Activated gamma-delta T cell treated with anti-CD3 and anti-CD28 coated beads, Interleukin-2, amount 50 U/mL, for 16 hours (primary cell): ENCODE measurements at regions not wholly inside any gene's neighbourhood (a gene's known extent, or its start where the extent isn't known, plus 50 kb on each side); places are given as distances from the start of the nearest gene placed in this dataset.

Experiments
- DNase-seq: peaks from one replicate; pipeline ENCODE4 v3.0.0-alpha.2; 2020; ENCODE audit warnings: low read depth

GRCh38 chr2:207236156-207236935 lies 70.6 kb upstream of the KLF7 start:
- no peak for DNase-seq

DNA sequence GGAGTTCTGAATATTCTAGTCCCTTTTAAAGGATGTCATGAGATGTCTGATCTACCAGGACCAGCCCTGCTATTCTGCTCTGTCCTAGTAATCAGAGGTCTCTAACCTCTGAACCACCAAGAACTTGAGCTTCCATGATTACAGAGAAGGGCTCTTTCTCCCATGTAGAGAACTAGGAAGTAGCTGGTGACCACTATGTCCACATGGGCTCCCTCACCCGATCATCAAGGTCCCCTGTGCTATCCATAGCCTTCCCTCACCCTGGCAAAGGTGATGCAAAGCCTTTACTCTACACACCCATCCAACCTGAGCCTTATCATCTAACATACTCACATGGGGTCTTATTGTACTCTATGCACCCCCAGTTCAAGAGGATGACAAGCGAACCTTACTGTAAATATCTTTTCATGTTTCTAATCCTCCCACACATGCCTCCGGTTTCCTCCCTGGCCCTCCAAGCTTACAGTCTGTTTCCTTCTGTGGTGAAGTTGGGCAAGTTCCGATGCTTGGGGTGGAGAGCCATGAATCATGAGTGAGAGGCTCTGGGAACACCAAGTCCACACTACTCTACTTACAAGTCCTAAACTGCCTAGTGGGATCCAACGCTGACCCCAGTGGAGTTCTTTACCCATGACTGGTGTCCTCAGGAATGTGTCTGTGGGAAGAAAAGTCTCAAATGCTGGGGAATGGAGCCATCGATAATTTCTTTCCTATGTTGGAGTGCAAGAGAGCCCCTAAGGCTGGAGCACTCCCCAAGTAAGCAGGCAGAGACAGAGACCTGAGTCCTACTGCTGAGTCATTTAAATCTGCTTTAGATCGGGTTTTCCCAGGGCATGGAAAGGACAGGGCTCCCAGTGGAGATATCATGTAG lies 73.3 kb upstream of the KLF7 start:
- DNase-seq: no peak

DNA sequence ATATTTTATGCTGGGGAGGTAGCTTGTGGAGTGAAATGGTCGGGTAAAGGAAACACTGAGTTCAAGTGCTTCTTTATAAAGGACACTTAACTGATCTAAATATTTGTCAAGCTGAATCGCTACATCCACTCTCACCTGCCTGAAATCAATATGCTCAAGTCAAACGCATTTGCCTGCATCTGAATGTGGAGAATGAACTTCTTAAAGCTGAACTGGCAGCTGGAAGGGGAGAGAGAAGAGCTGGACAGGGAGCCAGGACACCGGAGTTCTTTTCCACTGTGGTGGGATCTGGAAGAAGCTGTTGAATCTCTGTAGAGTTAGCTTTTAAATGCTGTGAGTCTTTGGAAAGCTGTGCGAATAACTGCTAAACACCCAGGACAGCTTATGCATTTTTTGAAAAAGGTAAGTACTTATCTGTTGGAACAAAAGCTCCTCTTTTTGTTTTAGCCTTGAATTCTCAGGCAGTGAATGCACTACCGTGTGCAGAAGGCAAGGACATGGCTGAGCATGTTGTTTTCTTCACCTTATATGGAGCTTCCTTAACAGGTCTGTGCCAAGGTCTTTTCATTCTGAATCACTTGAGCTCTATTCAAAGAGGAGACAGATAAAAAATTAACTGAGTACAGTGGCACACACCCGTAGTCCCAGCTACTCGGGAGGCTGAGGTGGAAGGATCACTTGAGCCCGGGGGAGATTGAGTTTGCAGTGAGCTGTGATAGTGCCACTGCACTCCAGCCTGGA lies 74.2 kb upstream of the KLF7 start:
- DNase-seq: no peak

DNA sequence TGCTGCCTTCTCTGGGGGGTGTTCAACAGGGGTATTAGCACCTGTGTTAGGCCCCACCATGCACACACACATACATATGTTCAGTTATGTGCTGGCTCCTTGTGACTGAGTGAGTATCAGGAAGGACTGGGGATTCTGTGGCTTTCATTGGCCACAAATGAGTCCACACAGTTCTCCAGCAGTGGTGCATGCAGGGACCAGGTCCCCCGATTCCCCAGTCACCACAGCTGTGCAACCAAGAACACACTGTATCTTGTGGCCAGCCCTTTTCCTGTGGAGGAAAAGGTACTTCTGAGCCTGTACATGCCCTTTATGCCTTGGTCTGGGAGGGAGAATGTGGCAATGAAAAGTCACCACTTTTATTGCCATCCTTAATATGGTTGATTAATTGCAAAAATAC lies 74.9 kb upstream of the KLF7 start:
- no peak for DNase-seq

GRCh38 chr2:207241198-207241597 lies 75.5 kb upstream of the KLF7 start:
- no peak for DNase-seq

DNA sequence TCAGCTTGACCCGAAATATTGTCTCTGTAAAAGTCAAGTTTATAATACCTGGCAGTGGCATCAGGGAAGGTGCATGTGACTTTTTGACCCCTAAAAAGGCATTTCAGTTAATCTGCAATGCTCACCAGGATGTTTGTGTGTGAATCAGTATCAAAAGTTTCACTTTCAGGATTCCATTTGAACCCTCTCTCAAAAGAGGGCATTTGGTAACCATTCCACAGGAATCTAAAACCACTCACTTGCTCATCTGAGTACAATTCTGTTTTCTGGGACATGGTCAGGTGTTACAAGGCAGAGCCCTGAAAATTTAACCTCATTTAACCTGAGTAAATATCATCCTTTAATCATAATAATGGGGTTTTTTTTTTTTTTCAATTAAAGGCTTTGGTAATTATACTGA lies 77.9 kb upstream of the KLF7 start:
- DNase-seq: no peak

DNA sequence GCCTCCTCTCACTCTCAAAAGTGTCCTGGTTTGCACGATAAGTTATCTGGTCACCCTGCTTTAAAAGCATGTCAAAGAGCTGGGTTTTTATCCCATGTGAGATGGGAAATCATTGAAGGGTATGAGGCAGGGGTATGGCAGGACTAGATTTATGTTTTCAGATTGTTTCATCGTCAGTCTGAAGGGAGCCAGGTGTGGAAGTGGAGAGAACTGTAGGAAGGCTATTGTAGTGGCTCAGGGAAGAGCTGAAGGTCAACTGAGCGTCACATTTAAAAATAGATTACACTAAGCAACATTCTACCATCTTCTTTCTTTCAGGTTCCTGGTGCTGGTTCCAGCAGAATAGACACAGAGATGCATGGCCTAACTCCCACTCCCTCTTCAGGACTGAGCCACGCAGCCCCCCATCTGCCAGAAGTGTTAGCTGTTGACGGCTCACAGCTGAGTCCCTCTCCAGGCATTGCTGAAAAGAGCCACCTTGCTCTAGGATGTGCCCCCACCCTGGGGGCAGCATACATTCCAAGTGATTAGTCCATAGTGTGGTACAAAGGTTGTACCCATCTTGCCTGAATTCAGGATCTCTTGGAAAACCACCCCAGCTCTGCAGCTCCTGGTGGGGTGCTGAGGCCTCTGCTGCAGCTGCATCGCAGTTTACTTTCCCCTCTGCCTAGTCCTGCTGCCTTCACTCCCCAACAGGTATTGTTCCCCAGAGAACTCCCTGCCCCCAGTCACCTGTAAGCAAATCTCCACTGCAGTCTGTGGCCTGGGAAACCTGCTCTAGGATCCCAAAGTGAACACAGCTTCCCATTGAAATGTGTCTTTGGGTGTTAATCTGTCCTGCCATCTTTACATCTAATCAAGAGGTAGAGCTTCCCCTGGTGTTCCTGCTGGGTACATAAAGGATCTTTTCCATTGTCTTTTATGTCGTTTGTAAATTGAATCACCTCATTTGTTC lies 79.5 kb upstream of the KLF7 start:
- DNase-seq: no peak

- DNase-seq: no peak
These were observed 83.1 kb upstream of the KLF7 start for GRCh38 chr2:207248702-207249377.

GRCh38 chr2:207251022-207251421 lies 85.3 kb upstream of the KLF7 start:
- DNase-seq: no peak

GRCh38 chr2:207251573-207252192 lies 85.9 kb upstream of the KLF7 start:
- DNase-seq: no peak

- no peak for DNase-seq
These were observed 86.7 kb upstream of the KLF7 start for GRCh38 chr2:207252416-207252815.

- DNase-seq: no peak
These were observed 87.4 kb upstream of the KLF7 start for GRCh38 chr2:207252979-207253645.

DNA sequence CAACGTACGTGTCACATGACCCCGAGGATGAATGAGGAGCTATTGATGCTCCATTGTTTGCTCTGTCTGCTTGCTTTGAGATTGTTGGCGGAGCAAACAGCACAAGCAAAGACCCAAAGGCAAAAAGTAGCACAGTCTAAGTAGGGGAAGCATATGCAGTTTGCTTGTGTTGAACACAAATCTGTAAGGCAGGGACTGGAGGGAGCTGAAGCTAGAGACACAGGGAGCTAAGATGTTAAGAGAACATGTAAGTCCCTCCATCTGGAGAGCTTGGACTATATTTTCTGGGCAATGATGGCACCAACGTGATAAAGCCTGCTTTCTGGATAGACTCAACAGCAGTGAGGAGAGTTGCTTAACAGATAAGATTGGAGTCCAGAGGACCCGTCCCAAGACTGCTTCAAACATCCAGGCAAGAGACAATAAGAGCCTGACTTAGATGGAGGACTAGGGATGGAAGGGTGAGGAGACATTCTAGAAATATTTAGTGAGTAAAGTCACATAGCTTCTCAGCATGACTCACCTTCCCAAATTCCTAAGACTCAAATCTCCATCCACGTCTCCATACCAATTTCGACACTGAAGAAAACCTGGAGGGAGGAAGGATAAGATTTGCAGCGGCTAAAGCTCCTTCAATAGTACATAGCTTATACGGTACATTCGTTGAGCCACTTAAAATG lies 88.1 kb upstream of the KLF7 start:
- no peak for DNase-seq

DNA sequence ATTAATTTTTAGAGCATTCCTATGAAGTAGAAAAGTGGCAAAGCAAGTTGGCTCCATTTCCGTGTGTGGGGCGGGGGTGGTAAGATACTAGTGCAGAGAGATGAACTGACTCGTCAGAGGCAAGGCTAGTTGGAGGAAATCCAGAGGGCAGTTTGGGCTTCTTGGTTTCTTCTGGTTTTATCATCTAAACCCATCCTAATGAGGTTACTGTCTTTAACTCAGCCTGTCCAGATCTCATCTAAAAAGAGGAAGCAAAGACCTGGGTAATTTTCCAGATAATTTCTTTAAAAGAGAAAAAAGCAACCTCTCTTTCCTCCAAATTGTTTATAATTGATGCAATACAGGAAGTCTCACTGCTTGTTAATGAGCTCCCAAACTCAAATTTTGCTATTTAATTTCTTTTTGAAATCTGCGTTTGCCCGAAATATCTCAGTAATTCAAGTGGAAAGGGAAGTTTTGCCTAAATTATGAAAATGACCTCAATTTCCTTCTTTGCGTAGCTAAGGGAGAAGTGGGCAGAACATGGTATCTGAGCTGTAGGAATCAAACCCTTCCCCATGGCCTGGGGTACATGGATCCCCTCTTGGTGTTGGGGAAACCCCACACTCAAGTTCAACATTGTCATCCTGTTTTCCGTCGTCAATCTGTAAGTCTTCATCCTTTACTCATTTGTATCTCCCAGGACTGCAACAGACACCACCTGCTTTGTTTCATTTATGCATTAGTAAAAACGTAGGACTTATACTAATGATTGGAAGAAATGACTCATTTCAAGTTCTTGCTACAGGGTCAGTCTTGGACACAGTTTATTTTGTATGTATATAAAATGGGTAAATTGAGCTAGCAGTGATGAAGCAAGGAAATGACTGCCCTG lies 89.1 kb upstream of the KLF7 start:
- no peak for DNase-seq

GRCh38 chr2:207255565-207256470 lies 90.1 kb upstream of the KLF7 start:
- DNase-seq: no peak

DNA sequence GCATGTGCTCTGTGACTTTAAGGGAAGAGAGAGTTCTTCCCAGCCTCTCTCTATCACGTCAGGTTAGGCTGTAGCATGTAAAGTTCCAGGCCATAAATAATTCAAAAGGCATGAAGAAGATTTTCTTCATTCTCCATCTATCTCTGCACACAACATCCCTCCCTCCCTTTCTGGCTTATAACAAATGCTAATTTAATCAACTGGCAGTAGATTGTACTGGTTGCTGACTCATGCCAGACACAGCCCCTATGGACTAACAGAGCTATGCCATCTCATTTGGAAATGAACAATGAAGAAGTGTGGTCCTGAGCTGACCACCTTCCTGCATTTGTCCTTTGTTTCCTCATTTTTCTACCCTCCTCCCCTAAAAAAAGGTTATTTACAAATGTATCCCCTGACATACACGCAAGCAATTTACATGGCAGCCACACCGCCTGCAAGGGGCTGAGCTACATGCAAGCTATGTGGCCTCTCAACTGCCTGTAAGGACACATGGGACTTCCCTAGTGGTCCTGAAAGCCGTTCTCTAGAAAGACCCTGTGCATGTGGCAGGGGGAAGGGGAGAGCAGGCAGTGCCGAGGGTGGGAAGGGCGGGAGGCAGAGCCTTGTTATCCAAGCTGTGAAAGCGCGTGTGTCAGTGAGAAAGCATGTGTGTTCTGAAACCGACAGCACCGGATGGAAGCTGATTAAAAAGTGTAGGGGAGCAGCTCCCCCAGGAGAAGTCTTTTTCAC lies 90.9 kb upstream of the KLF7 start:
- DNase-seq: no peak
